Renal pelvis (tissue), 1 donor: ENCODE measurements at regions not wholly inside any gene's neighbourhood (a gene's known extent, or its start where the extent isn't known, plus 50 kb on each side); places are given as distances from the start of the nearest gene placed in this dataset.

Source experiments
- DNase-seq: peaks from one replicate; pipeline ENCODE4 v3.0.0-alpha.2; 2013

DNA sequence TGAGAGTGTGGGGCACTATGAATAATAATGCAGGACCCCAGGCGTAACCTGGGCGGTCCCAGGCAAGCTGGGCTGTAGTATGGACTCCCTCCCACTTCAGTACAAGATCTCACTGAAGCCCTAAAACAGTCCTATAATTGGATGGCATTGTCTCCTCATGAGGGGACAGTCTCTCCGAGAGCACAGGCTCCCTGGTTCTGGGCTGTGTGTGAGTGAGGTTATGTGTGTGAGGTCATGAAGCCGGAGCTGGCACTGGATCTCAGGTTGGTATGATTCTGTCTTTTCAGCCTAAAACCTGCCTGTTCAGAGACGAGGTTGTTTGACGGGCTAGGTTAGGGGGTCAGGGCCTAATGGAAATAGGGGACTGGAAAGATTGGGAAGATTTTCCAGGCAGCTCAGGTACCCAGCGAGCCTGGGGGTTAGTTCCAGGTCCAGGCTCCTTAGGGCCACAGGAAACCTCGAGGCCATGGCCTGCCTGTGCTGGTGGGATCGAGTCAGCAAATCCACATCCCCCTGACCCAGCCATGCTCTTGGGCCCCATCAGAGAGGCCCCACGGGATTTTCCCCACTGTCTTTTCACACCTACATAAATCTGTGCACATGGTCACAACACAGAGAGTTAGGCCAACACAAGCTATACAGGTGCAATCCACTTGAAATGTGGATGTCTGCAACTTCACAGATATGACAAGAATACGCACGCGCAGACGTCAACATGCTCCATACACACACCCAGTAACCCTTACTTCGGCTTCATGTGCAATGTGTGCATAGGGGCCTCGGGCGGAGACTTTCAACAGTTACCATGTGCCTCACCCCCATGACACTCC lies 94.8 kb downstream of the INHBB start:
- DNase-seq = no peak

DNA sequence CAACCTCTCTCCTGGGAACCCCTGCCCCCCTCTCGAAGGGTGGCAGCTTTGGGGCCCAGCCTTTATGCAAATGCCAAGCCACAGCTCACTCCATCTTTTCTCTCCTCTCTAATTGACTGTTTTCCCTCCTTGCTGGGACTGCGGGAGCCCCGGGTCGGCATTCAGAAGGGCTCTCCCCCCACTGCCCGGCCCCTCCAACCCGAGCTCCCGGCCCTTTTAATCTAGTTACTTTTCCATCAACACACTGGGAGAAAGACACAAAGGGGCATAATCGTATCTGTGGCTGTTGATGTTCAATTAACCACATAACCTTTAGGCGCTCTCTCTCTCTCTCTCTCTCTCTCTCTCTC lies 95.4 kb downstream of the INHBB start:
- DNase-seq = no peak

DNA sequence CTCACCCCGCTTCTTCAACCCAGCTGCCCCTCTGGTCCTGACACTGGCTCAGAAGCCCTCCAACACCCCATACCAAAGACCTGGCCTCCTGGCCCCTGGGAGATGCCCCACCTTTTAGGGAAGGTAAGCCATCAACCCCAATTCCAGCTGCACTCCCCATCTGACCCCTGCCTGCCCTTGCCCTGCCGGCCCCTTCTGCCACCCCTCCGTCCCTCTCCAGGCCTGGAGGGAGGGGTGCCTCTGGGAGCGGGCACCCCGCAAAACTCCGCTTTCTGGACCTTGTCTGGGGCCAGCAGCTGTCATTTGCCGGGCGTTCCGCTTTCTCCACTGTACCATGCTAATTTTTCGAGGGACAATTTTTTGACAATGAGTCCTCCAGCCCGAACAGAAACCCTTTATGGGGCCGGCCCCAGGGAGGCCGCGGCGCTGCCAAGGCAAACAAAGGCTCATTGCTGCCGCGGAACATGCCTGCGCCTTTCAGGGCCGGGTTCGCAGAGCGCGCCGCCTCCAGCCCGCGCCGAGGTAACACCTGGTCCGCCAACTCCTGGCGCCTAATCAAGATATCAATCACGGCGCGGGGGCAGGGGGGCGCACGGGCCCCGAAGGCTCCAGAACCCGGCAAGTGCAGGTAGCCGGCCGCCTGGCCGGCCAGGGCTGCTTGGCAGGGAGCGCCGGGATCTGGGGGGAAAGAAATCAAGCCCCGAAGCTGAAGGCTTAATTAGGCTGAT lies 96.0 kb downstream of the INHBB start:
- peak; percentile 48 for DNase-seq

DNA sequence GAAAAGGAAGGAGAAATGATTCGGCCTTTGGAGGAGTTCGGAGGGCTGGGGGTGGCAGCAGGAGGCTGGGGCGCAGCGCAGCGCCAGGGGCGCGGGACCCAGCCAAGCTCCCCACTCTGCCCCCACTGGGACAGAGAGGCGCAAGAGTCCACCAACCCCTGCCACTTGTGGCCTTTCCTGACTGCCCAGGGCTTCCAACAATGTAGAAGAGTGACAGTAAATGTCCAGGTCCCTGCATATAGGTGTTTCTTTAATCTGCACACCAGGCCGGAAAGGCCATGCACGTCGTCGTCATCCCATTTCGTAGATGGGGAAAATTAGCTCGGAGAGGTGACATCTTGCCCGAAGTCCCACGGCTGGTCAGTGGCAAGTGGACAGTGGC lies 96.6 kb downstream of the INHBB start:
- DNase-seq = no peak

DNA sequence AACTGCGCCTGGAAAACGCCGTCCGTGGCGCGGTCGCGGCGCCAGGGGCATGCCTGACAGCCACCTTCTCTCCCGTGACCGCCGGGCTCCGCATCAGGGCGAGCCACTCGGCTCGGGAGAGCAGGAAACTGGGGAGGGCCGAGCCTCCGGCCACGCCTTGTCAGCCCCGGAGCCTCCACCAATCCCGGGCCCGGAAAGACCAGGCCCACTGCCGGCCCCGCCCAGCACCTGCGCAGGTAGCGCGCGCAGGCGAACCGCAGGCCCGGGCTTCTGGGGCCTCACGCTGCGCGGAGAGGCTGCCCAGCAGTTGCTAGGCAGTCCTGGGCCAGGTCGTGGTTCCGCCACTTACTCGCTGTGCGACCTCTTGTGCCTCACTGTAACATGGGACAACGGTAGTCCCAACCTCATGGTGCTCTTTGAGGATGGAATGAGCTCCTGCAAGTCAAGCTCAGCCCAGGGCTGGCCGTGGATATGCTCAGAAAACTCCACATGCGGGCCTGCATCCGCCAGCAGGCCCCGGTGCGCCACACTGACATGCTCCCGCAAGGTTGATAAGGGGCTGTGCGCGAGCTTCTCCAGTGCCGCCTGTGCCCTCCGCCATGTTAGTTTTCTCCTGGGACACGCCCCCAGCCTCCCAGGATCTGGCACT lies 97.1 kb downstream of the INHBB start:
- DNase-seq = peak; percentile 57

DNA sequence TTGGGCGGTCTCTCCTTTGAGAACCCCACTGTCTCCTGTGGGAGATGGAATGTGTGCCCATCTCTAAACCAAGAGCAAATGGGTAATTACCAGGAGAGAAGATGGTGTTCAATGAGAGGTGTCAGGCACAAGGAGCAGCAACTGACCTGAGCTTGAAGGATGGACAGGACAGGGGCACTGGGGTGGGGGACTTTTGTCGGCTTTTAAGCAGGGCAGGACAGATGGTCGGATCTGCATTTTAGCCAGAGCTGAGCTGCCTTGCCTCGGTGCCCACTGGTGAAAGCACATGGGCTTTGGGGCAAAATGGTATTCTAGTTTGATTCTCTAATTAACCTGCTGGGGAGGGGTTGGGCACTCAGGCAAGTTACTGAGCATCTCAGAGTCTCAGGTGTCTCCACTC lies 98.0 kb downstream of the INHBB start:
- no peak for DNase-seq

DNA sequence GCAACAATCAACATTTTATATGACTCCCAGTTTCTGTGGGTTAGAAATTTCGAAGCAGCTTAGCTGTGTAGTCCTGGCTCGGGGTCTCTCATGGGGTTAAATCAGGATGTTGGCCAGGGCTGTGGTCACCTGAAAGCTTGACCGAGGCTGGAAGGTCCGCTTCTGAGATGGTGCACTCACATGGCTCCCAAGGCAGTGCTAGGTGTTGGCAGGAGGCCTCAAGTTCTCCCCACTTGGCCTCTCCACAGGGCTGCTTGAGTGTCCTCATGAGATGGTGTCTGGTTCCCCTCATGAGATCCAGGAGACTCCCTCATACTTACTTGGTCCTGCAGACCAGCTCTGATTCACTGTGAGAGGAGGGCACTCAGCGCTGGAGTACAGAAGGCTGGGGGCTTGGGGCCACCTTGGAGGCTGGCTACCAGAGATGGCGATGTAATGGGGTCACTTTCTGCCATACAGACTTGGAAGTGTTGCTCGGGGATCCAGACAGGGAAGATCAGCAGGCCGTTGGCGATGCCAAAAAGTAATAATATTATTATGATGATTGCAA lies 98.8 kb downstream of the INHBB start:
- DNase-seq = no peak

DNA sequence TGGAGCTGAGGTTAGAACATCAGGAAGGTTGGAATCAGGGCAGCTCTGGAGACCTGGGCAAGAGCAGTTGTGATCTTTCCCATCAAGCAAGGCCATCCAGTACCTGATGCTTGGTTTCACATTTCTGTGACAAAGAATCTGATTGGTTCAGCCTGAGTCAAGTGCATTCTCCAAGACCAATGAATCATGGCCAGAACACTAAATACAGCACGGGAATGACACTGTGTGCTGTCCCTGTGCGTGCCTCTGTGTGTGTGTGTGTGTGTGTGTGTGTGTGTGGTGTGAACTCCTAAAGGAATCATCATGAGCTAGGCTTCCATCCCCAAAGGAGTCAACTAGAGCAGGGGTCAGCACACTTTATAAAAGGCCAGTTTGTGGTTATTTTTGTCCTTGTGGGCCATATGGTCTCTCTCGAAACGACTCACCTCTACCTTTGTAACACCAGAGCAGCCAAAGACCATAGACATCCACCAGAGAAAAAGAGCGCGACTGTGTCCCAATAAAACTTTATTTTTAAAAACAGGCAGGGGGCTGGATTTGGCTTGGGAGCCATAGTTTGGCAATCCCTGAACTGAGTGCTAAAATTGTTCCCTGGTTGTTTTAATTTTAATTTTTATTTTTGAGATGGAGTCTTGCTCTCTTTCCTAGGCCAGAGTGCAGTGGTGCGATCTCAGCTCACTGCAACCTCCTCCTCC lies 99.7 kb downstream of the INHBB start:
- DNase-seq = peak; percentile 71

DNA sequence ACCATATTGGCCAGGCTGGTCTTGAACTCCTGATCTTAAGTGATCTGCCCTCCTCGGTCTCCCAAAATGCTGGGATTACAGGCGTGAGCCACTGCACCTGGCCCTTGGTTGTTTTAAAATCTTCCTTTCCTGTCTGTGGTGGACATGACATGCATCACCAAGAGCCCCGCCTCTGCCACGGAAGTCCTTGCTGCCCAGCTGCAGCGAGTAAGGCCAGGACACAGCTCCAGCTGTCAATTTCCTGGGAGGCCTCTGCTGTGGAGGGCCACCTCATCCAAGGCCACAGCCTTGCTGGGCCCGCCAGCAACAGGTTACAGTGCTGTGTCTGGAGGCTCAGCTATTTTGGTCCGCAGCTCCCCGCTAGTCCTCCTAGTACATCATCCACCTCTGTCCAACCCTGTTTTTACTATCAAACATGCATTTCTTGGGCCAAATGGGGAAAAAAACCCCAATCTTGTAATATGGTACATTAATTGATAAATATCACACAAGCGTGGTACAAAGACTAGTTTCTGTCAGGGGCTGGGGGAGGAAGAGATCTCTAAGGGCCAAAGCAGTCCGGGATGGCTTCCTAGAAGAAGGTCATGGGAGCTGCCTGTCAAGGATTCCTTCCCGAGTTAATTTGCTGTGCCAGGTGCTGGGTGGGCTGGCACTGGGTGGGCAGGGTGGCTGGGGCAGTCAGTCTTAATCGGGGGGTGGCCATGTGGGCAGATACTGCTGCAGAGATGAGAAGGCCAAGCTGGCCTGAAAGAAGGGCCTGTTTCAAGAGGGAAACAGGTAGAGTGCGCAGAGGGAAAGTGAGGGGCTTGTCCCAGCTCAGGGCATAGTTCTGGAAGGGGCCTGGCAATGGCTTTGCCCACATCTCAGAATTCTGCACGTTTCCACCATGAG lies 100.5 kb downstream of the INHBB start:
- no peak for DNase-seq

DNA sequence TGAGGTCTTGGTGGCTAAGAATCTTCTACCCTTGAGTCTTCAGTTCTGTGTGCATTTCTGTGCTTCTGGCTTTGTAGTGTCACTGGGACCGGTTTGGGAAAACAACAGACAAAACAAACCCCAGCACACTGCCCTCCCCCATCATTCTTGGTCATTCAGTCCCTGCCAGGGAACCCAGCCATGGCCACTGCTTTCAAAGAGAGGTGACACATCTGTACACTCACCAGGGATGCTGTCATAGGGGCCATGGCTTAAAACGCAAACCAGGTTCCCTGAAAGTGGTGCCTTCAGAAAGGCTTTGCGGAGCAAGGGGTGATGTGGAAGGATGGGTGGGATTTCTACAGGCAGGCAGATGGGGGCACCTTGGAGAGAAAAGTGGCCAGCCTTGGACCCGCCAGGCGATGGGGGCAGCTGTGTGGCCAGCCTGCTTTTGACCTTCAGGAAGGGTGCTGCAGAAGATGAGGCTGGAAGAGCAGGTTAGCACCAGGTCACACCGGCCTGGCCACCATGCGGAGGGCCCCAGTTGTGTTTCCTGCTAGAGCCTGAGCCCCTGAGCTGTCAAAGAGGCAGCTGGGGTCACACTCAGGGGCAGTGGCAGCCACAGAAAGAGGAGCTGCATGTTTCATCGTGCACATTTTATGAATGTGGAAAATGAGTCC lies 101.3 kb downstream of the INHBB start:
- DNase-seq = no peak

DNA sequence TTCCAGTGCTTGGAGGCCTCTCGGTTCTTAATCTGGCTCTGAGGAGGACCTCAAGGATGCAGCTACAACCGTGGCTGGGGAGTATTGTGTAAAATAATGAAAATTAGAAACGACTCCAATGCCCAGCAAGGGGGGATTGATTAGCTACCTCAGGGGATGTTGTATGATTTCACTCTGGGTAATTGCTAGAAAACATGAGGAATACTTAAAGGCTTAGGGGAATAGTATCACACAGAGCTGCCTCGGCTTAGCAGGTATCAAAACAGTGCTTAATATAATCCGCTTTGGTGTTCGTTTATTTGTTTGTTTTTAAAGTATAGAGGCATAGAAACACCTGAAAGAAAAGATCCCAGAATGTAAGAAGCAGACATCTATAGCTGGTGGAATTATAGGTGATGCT lies 102.5 kb downstream of the INHBB start:
- DNase-seq = no peak

DNA sequence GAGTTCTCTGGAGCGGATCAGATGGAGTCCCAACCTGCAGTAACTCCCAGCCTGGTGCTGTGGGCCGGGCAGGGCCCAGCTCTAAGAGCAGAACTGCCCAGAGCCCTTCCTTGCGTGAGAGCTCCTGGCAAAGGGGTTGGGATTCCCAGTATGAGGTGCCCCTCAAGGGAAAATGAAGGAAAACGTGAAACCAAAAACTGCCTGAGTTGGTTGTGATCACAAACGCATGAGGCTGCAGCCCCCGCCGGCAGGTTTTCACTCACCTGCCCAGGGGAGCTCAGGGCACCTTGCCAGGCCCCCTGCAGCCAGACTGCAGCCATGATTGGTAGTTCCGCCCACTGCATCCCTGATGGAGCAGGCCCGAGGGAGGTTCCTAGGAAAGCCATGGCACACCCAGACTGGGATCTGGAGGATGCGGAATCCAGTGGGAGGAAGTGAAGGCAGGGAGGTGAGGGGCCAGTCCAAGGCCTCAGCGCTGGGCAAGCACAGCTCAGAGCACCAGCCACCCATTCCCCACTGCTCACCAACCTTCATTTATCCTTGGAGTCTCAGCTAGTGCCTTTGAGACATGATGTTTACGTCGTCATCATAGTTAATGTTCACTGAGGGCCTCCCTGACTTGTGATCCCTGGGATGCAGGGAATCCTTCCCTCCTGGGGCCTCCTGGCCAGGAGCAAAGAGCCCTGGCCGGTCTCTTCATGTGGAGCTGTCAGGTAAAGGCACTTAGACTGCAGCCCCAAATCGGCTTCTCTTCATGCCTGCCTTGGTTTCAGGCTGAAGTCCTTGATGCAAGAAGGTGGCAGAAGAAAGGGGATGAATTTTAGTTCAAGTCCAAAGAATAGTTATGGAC lies 103.2 kb downstream of the INHBB start:
- no peak for DNase-seq

DNA sequence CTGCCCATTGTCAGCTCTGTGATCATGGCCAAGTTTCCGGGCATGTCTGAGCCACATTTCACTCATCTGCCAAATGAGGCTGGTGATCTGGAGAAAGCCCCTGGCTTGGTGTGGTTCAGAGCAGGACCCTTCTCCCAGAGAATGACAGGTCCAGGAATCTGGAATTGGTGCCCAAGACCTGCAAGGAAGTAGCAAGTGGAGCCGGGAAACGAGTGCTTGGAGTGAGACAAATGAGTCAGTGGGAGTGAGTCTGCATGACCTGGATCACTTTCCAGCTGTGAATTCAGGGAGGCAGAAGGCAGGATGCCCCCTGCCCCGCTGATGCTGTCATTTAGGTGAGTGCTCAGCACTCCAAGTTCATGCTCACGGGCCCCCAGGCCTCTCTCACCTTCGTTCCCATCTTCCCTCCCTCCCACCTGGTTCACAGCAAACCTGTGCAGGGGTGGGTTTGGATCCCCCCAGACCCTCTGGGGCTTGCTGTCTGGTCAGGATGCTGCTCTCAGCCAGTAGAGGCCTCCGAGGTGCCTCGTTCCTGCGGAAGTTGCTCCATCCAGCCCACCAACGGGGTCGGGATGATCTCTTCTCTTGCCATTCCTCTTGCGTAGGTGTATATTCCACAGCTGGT lies 104.4 kb downstream of the INHBB start:
- DNase-seq = no peak

DNA sequence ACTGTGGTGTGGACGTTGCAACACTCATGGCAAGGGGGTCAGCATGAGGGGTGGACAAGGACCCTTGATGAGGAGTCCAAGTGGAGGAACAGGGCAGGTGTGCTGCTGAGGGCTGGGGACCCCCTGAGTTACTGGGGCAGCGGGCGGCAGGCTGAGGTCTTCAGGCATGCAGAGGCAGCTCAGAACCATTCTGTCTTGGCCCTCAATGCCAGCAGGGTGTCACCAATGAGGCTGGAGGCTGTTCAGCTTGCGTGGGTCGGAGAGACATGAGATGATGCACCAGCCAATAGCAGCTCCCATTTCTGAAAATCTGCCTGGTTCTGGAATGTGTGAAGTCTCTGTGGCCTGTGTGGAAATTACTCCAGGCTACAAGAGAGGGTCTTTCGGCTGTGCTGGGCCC lies 105.4 kb downstream of the INHBB start:
- no peak for DNase-seq

DNA sequence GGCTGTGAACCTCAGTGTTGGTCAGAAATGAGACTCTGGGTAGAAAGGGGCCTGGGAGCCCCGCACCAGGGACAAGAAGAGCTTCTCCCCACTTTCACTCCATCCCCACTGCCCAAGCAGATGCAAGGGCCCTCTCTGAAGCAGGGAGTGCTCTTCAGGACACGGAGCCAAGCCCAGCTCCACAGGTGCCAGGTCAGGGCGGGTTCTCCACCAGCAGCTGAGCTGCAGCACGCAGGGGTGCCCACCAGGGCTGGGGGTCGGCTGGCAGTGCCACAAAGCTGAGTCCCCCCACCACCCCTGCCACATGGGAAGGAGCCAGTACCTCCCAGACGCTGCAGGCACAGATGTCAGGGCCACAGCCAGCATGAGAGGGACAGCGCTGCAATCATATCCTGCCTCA lies 106.2 kb downstream of the INHBB start:
- DNase-seq = no peak

DNA sequence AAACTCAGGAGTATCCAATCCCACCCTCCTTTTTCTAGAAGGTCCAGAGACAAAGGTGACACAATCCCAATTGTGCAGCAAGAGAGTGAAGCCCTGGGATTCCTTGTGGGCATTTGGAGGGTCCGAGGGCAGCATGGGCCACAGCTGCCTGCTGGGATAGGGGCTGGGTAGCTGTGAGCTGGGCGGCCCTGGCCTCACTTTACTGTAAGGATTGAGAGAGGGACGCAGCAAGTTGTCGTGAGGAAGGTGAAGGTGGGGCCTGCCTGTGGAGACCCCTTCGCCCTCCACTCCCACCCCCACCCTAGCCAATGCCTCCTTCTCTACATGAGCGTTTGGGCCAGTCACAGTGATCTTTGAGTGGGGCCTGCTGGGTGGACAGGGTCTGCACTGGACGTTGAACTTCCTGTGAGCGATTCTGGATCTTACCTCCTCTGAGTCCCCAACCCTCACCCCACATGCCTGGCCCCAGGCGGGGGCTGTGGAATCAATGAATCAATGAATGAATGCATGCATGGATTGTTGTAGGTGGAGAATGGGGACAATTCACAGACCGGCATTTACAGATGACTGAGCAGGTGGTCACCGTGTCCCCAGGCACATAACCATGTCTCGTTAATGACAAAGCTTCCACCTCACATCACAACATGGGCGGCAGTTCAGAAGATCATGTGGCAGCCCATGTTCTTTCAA lies 107.2 kb downstream of the INHBB start:
- DNase-seq = no peak

DNA sequence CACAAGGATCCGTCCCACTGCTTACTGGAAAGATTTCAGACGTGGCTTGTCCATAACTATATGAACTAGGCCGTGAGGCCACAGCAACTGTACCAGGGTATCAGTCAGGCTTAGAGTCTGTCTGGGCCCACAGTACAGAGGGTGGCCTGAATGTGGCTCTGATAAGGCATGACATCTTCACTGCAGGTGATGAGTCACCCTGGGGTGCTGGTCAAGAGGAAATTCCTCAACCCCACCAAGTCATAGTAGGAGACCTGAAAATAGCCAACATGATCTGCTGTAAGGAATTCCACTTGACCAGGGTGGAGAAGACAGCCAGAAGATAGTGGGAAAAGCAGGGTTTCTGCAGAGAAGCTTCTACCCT lies 107.7 kb downstream of the INHBB start:
- DNase-seq = no peak

DNA sequence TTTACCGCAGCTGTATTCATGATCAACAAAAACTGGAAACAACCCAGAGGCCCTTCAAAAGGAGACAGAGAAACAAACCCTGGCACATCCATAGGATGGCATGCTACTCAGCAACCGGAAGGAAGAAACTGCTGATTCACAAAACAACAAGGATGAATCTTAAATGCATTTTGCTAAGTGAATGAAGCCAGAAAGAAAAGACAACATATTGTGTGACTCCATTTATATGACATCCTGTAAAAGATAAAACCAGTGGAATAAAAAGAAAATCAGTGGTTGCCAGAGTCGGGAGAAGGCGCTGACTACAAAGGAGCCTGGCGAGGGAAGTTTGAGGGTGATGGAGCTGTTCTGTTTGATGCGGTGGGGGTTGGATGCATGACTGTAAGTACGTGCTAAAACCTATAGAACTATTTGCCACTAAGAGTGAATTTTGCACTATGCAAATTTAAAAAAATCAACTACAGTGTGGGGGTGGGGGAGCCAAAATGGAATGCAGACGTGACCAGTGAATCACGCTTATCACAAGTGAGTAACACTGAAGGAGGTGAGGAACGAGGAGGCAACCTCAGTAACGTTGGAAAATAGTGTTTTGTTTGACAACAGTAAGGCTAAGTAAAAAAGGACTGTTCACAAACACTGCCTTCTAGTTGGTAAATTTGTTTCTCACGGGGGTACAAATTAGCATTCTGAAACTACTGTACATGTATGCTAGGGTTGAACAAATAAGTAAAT lies 108.9 kb downstream of the INHBB start:
- DNase-seq = no peak
